Stimulated activated memory B cell treated with anti-CD40 and anti-IgM and Interleukin-4, amounts not matched to agents 10 μg/mL and 1 μg/mL and 100 μg/mL, for 72 hours (primary cell): ENCODE measurements at regions not wholly inside any gene's neighbourhood (a gene's known extent, or its start where the extent isn't known, plus 50 kb on each side); places are given as distances from the start of the nearest gene placed in this dataset.
A peak's percentile ranks its signal among the peaks of the same experiment; 100 is the strongest.
"Not testable (repeated sequence)": the region's sequence is repeated elsewhere in the genome, so short reads cannot be mapped to it uniquely, and the experiment has no call there.

Experiments
- ATAC-seq: fragments of 150-1000 bp; cut with Tn5 transposase; 2 replicates; pipeline ENCODE4 v1.10.0; 2021
- H3K27ac Mint-ChIP-seq: one replicate; pipeline ENCODE4 v1.8.0; 2022; ENCODE audit warnings: mild to moderate bottlenecking, mixed read lengths
- H3K27me3 Mint-ChIP-seq: one replicate; pipeline ENCODE4 v1.8.0; 2022; ENCODE audit warnings: mixed read lengths
- H3K36me3 Mint-ChIP-seq: one replicate; pipeline ENCODE4 v1.8.0; 2022; ENCODE audit warnings: mixed read lengths
- H3K4me1 Mint-ChIP-seq: one replicate; pipeline ENCODE4 v1.8.0; 2022; ENCODE audit warnings: mixed read lengths
- H3K4me3 Mint-ChIP-seq: one replicate; pipeline ENCODE4 v1.8.0; 2022; ENCODE audit warnings: mild to moderate bottlenecking, moderate library complexity, mixed read lengths
- H3K9me3 Mint-ChIP-seq: one replicate; pipeline ENCODE4 v1.8.0; 2022; ENCODE audit warnings: mixed read lengths

DNA sequence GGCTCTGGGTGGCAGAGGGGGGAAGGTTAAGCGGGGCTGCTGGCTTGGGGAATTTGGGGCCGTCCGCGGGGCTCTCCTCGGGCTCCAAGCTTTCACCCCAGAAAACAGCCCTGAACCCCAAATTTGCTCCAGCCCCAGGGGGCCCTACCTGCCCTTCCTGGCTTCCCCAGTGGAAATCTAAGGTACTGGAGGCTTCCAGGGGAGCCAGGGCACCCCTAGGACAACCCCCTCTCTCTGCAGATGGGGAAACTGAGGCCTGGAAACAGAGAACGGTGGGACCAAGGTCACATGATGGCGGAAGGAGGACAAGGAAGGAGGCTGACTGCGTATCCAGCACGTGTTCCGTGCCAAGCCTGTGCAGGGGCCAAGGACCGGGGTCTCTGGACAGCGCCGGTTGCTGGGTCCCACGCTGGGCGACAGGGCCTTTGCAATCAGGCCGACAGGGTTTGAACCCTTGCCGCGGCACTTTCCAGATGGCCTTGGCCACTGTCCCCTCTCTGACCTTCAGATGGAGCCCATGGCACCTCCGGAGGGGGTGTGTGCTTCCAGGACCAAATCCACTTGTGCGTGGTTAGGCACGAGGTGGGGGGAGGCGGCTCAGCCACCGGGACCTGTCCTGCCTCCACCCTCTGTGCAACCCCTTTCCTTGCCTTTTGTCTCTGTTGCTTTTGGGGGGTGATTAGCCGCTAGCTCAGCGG is 183.1 kb downstream of the C9orf50 start:
- no peak overlapping the region for H3K27ac Mint-ChIP-seq
- peaks cover 22% of the 10 kb centered on the region for H3K4me1 Mint-ChIP-seq
- H3K4me3 Mint-ChIP-seq, result no peak overlapping the region
- H3K36me3 Mint-ChIP-seq, result no peaks in the 10 kb centered on the region
- H3K27me3 Mint-ChIP-seq, result peaks cover 66% of the 10 kb centered on the region
- ATAC-seq, result no peak
- no peaks in the 10 kb centered on the region for H3K9me3 Mint-ChIP-seq

GRCh38 chr9:129436751-129437625 is 183.9 kb downstream of the C9orf50 start:
- no peaks in the 10 kb centered on the region for H3K36me3 Mint-ChIP-seq
- peak overlapping the region; percentile 2 for H3K27ac Mint-ChIP-seq
- H3K27me3 Mint-ChIP-seq, result peaks cover 73% of the 10 kb centered on the region
- peaks cover 22% of the 10 kb centered on the region for H3K4me1 Mint-ChIP-seq
- no peaks in the 10 kb centered on the region for H3K9me3 Mint-ChIP-seq
- ATAC-seq, result no peak
- peak overlapping the region; percentile 74 for H3K4me3 Mint-ChIP-seq

- no peak for ATAC-seq
- H3K36me3 Mint-ChIP-seq, result no peaks in the 10 kb centered on the region
- H3K4me1 Mint-ChIP-seq, result peaks cover 22% of the 10 kb centered on the region
- no peaks in the 10 kb centered on the region for H3K9me3 Mint-ChIP-seq
- H3K27ac Mint-ChIP-seq, result peak overlapping the region; percentile 2
- peaks cover 64% of the 10 kb centered on the region for H3K27me3 Mint-ChIP-seq
- no peak overlapping the region for H3K4me3 Mint-ChIP-seq
Observed at GRCh38 chr9:129435988-129436717, 184.7 kb downstream of the C9orf50 start.

DNA sequence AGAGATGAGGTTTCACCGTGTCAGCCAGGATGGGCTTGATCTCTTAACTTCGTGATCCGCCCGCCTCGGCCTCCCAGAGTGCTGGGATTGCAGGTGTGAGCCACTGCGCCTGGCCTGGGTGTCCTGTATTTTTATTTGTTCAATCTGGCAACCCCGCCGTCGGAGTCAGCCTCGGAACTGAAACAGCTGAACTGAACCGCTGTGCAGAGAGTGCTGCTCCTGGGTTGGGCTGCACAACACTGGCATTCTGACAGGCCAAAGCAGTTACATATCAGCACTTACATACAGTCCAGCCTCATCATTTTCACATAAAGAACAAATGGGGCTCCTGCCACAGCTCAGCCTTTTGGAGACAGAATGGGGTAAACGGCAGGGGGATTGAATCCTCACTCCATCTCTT is 185.6 kb downstream of the C9orf50 start:
- H3K9me3 Mint-ChIP-seq, result no peaks in the 10 kb centered on the region
- H3K4me3 Mint-ChIP-seq, result no peak overlapping the region
- no peak for ATAC-seq
- H3K4me1 Mint-ChIP-seq, result peaks cover 22% of the 10 kb centered on the region
- H3K27me3 Mint-ChIP-seq, result peaks cover 56% of the 10 kb centered on the region
- no peaks in the 10 kb centered on the region for H3K36me3 Mint-ChIP-seq
- H3K27ac Mint-ChIP-seq, result no peak overlapping the region

DNA sequence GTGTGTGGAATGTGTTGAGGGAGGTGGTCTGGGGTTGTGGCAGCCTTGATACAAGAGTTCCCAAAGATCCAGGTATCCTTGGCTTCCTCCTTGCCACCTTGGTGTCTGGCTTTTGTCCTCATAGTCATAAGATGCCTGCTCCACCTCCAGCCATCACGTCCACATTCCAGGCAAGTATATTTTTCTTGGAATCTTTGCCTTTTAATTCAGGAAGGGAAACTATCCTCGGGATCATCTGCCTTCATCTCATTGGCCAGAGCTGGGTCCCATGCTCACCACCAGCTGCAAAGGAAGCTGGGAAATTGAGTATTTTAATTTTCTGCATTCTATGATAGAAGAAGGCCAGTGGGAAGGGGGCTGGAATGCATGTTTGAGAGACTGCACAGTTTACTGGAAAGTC is 186.7 kb downstream of the C9orf50 start:
- no peak for ATAC-seq
- Mint-ChIP-seq H3K4me3 (no peak overlapping the region), H3K27me3 (peaks cover 45% of the 10 kb centered on the region), H3K27ac (no peak overlapping the region), H3K9me3 (no peaks in the 10 kb centered on the region), H3K4me1 (peaks cover 22% of the 10 kb centered on the region), H3K36me3 (no peaks in the 10 kb centered on the region)

- Mint-ChIP-seq H3K4me1 (peaks cover 9% of the 10 kb centered on the region), H3K27ac (no peak overlapping the region), H3K9me3 (no peaks in the 10 kb centered on the region), H3K27me3 (peaks cover 28% of the 10 kb centered on the region), H3K36me3 (no peaks in the 10 kb centered on the region), H3K4me3 (no peak overlapping the region)
- ATAC-seq, result no peak
Observed at GRCh38 chr9:129432297-129433154, 188.4 kb downstream of the C9orf50 start.

GRCh38 chr9:129430940-129431643 is 189.8 kb downstream of the C9orf50 start:
- Mint-ChIP-seq H3K27me3 (peaks cover 14% of the 10 kb centered on the region), H3K9me3 (no peaks in the 10 kb centered on the region), H3K36me3 (no peaks in the 10 kb centered on the region), H3K27ac (peak overlapping the region; percentile 39), H3K4me1 (no peaks in the 10 kb centered on the region), H3K4me3 (no peak overlapping the region)
- ATAC-seq, result no peak

DNA sequence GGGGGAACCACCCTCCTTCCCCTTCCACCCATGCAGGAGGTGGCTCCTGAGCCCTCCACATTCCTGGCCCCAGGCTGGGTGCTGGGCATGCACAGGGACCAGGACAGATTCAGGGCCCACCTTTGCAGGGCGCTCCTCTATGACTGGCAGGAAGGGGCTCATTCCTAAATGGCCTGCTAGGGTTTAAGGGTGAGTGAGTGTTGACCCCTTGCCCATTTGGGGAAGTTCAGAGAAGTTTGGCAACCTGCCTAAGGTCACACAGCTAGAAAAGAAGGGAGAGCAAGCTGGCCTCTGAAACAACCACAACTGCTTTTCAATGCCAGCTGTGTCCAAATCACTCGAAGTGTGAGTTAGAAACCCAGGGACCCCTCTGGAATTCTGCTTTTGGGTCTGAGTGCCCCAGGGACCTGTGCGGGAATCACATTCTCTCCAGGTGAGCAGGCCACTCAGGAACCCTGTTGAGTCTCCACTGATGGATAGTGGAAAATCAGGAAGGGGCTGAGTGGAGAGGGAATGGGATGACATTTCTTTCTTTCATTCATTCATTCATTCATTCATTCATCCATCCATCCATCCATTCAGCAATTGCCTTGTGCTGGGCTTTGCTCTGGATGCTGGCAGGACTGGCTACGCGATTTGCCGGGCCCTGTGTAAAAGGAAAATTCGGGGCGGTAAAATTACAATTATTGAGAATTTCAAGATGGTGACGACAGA is 191.9 kb downstream of the C9orf50 start:
- Mint-ChIP-seq H3K4me3 (no peak overlapping the region), H3K9me3 (no peaks in the 10 kb centered on the region), H3K27me3 (peaks cover 9% of the 10 kb centered on the region), H3K27ac (no peak overlapping the region), H3K4me1 (no peaks in the 10 kb centered on the region), H3K36me3 (no peaks in the 10 kb centered on the region)
- no peak for ATAC-seq

GRCh38 chr9:129427149-129427548 is 193.8 kb downstream of the C9orf50 start:
- ATAC-seq, result no peak
- no peaks in the 10 kb centered on the region for H3K9me3 Mint-ChIP-seq

DNA sequence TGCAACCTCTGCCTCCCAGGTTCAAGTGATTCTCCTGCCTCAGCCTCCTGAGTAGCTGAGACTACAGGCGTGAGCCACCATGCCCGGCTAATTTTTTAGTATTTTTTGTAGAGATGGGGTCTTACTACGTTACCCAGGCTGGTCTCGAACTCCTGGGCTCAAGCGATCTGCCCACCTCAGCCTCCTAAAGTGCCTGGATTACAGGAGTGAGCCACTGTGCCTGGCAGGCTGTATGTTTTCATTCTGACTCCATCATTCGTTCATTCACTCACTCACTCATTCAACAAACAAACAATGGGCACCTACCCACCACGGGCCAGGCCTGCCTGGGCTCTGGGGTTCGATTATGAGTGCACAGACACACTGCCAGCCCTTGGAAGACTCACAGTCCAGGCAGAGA is 197.1 kb downstream of the C9orf50 start:
- H3K27ac Mint-ChIP-seq, ATAC-seq, H3K9me3 Mint-ChIP-seq, H3K4me1 Mint-ChIP-seq, H3K36me3 Mint-ChIP-seq, H3K4me3 Mint-ChIP-seq, H3K27me3 Mint-ChIP-seq: not testable (repeated sequence)

More at GRCh38 chr9:129427149-129427548, 193.8 kb downstream of the C9orf50 start:
- peaks cover 1% of the 10 kb centered on the region for H3K27me3 Mint-ChIP-seq
- no peak overlapping the region for H3K27ac Mint-ChIP-seq
- no peak overlapping the region for H3K4me3 Mint-ChIP-seq
- H3K36me3 Mint-ChIP-seq, result no peaks in the 10 kb centered on the region
- no peaks in the 10 kb centered on the region for H3K4me1 Mint-ChIP-seq

GRCh38 chr9:129423216-129423615 is 197.7 kb downstream of the C9orf50 start:
- peaks cover 6% of the 10 kb centered on the region for H3K4me1 Mint-ChIP-seq
- no peaks in the 10 kb centered on the region for H3K36me3 Mint-ChIP-seq
- ATAC-seq, result no peak
- peaks cover 7% of the 10 kb centered on the region for H3K27me3 Mint-ChIP-seq
- H3K9me3 Mint-ChIP-seq, result peaks cover 2% of the 10 kb centered on the region
- no peak overlapping the region for H3K4me3 Mint-ChIP-seq
- no peak overlapping the region for H3K27ac Mint-ChIP-seq

DNA sequence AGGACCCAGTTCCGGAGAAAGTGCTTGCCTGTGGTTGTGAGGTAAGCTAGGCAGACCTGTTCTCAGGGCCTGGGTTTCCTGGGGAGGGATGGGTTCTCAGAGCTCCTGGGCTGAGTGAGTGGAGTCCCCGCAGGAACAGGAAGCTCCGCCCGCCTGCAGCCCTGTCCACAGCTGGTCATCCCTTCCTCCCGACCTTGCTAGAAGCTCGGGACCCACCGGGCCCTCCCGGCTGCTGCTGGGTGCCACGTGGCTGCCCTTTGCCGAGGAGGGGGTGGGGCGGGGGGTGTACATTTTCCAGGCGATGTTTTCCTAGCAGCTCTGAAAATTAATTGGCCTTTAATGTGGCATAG is 198.1 kb downstream of the C9orf50 start:
- no peak overlapping the region for H3K4me3 Mint-ChIP-seq
- peaks cover 2% of the 10 kb centered on the region for H3K9me3 Mint-ChIP-seq
- H3K27me3 Mint-ChIP-seq, result peaks cover 7% of the 10 kb centered on the region
- H3K36me3 Mint-ChIP-seq, result no peaks in the 10 kb centered on the region
- H3K27ac Mint-ChIP-seq, result no peak overlapping the region
- peaks cover 6% of the 10 kb centered on the region for H3K4me1 Mint-ChIP-seq
- no peak for ATAC-seq

GRCh38 chr9:129422032-129422842 is 198.7 kb downstream of the C9orf50 start:
- Mint-ChIP-seq H3K36me3 (no peaks in the 10 kb centered on the region), H3K27ac (no peak overlapping the region), H3K9me3 (peaks cover 2% of the 10 kb centered on the region), H3K4me3 (no peak overlapping the region), H3K4me1 (peaks cover 9% of the 10 kb centered on the region), H3K27me3 (peaks cover 7% of the 10 kb centered on the region)
- no peak for ATAC-seq
